Brain pericyte (primary cell): ENCODE measurements at regions not wholly inside any gene's neighbourhood (a gene's known extent, or its start where the extent isn't known, plus 50 kb on each side); places are given as distances from the start of the nearest gene placed in this dataset.
"Not testable (repeated sequence)": the region's sequence is repeated elsewhere in the genome, so short reads cannot be mapped to it uniquely, and the experiment has no call there.

Experiments
- DNase-seq: peaks from one replicate; pipeline ENCODE4 v3.0.0-alpha.2; 2012; ENCODE audit warnings: low read depth, low spot score

GRCh38 chr14:41295734-41296133, 310.9 kb upstream of the LRFN5 start:
- no peak for DNase-seq

GRCh38 chr14:41289025-41289424, 317.7 kb upstream of the LRFN5 start:
- DNase-seq, result no peak

GRCh38 chr14:41285186-41285748, 321.4 kb upstream of the LRFN5 start:
- DNase-seq, result no peak

- no peak for DNase-seq
Measured at GRCh38 chr14:41280745-41281144, 325.9 kb upstream of the LRFN5 start.

- DNase-seq, result no peak
Measured at GRCh38 chr14:41277450-41277849, 329.2 kb upstream of the LRFN5 start.

GRCh38 chr14:41257476-41257875, 349.2 kb upstream of the LRFN5 start:
- DNase-seq, result no peak

GRCh38 chr14:41235466-41235865, 371.2 kb upstream of the LRFN5 start:
- no peak for DNase-seq

- DNase-seq, result no peak
Measured at GRCh38 chr14:41230683-41231082, 376.0 kb upstream of the LRFN5 start.

- DNase-seq, result no peak
Measured at GRCh38 chr14:41229824-41230223, 376.9 kb upstream of the LRFN5 start.

- no peak for DNase-seq
Measured at GRCh38 chr14:41225433-41225832, 381.2 kb upstream of the LRFN5 start.

- DNase-seq, result no peak
Measured at GRCh38 chr14:41222581-41222980, 384.1 kb upstream of the LRFN5 start.

GRCh38 chr14:41214978-41215377, 391.7 kb upstream of the LRFN5 start:
- not testable (repeated sequence) for DNase-seq

GRCh38 chr14:41201696-41202095, 405.0 kb upstream of the LRFN5 start:
- DNase-seq, result no peak

- DNase-seq, result no peak
Measured at GRCh38 chr14:41187868-41188267, 418.8 kb upstream of the LRFN5 start.

GRCh38 chr14:41171045-41171444, 435.6 kb upstream of the LRFN5 start:
- no peak for DNase-seq

GRCh38 chr14:41167040-41167439, 439.6 kb upstream of the LRFN5 start:
- DNase-seq, result no peak

GRCh38 chr14:41154143-41154807, 452.4 kb upstream of the LRFN5 start:
- DNase-seq, result no peak

GRCh38 chr14:41146391-41146790, 460.3 kb upstream of the LRFN5 start:
- DNase-seq, result no peak

- no peak for DNase-seq
Measured at GRCh38 chr14:41144370-41144769, 462.3 kb upstream of the LRFN5 start.

GRCh38 chr14:41137741-41138140, 468.9 kb upstream of the LRFN5 start:
- DNase-seq, result no peak

- no peak for DNase-seq
Measured at GRCh38 chr14:41130274-41130673, 476.4 kb upstream of the LRFN5 start.

- no peak for DNase-seq
Measured at GRCh38 chr14:41120402-41120801, 486.3 kb upstream of the LRFN5 start.

- no peak for DNase-seq
Measured at GRCh38 chr14:41096131-41096530, 510.5 kb upstream of the LRFN5 start.

GRCh38 chr14:41087056-41087455, 519.6 kb upstream of the LRFN5 start:
- DNase-seq, result no peak
